ENCODE measurements at regions not wholly inside any gene's neighbourhood (a gene's known extent, or its start where the extent isn't known, plus 50 kb on each side); places are given as distances from the start of the nearest gene placed in this dataset.

- TF ChIP-seq POLR2A (IDR thresholded peaks at IDR 0.05; ENCODE audit: low read depth) = no peak
- no peak for TF ChIP-seq CTCF (IDR thresholded peaks at IDR 0.05)
- TF ChIP-seq POLR2AphosphoS5 (IDR thresholded peaks at IDR 0.05) = no peak
Observed at GRCh38 chr4:112966701-112967488, 82.6 kb upstream of the ANK2 start.
